ELF-1 (cell line): ENCODE measurements at regions not wholly inside any gene's neighbourhood (a gene's known extent, or its start where the extent isn't known, plus 50 kb on each side); places are given as distances from the start of the nearest gene placed in this dataset.
"Not testable (repeated sequence)": the region's sequence is repeated elsewhere in the genome, so short reads cannot be mapped to it uniquely, and the experiment has no call there.

Experiments used
- DNase-seq: peaks from one replicate; pipeline ENCODE4 v3.0.0-alpha.2; 2016; ENCODE audit warnings: low read depth, low spot score

GRCh38 chr1:220475608-220476007 is 52.3 kb upstream of the MARK1 start:
- not testable (repeated sequence) for DNase-seq

GRCh38 chr1:220475141-220475540 is 52.8 kb upstream of the MARK1 start:
- DNase-seq, result not testable (repeated sequence)

- DNase-seq, result no peak
Measured at GRCh38 chr1:220473440-220473839, 54.5 kb upstream of the MARK1 start.

- peak; percentile 35 for DNase-seq
Measured at GRCh38 chr1:220462752-220463151, 65.2 kb upstream of the MARK1 start.

- no peak for DNase-seq
Measured at GRCh38 chr1:220458936-220459335, 69.0 kb upstream of the MARK1 start.

- DNase-seq, result no peak
Measured at GRCh38 chr1:220457957-220458609, 69.9 kb upstream of the MARK1 start.

- no peak for DNase-seq
Measured at GRCh38 chr1:220455559-220455958, 72.4 kb upstream of the MARK1 start.

- no peak for DNase-seq
Measured at GRCh38 chr1:220454155-220454777, 73.7 kb upstream of the MARK1 start.

GRCh38 chr1:220453371-220453770 is 74.6 kb upstream of the MARK1 start:
- DNase-seq, result no peak

- peak; percentile 88 for DNase-seq
Measured at GRCh38 chr1:220451532-220451931, 76.4 kb upstream of the MARK1 start.

- DNase-seq, result peak; percentile 52
Measured at GRCh38 chr1:220450927-220451326, 77.0 kb upstream of the MARK1 start.

GRCh38 chr1:220448217-220448616 is 79.7 kb upstream of the MARK1 start:
- no peak for DNase-seq

GRCh38 chr1:220444586-220444985 is 83.3 kb upstream of the MARK1 start:
- peak; percentile 23 for DNase-seq

GRCh38 chr1:220441211-220441610 is 86.7 kb upstream of the MARK1 start:
- DNase-seq, result no peak

GRCh38 chr1:220438741-220439140 is 89.2 kb upstream of the MARK1 start:
- DNase-seq, result no peak

- no peak for DNase-seq
Measured at GRCh38 chr1:220432408-220432807, 95.5 kb upstream of the MARK1 start.

- DNase-seq, result no peak
Measured at GRCh38 chr1:220431554-220432239, 96.2 kb upstream of the MARK1 start.

GRCh38 chr1:220430586-220430985 is 97.3 kb upstream of the MARK1 start:
- DNase-seq, result no peak

- DNase-seq, result peak; percentile 79
Measured at GRCh38 chr1:220430059-220430458, 97.9 kb upstream of the MARK1 start.

- no peak for DNase-seq
Measured at GRCh38 chr1:220426989-220427388, 100.9 kb upstream of the MARK1 start.

GRCh38 chr1:220425852-220426251 is 102.1 kb upstream of the MARK1 start:
- no peak for DNase-seq

- DNase-seq, result no peak
Measured at GRCh38 chr1:220421508-220421907, 106.4 kb upstream of the MARK1 start.

- no peak for DNase-seq
Measured at GRCh38 chr1:220420726-220421125, 107.2 kb upstream of the MARK1 start.
